Mammary epithelial cell (primary cell): ENCODE measurements at regions not wholly inside any gene's neighbourhood (a gene's known extent, or its start where the extent isn't known, plus 50 kb on each side); places are given as distances from the start of the nearest gene placed in this dataset.

Experiments
- EZH2 ChIP-seq: IDR thresholded peaks from 2 replicates; pipeline ENCODE4 v1.6.1; 2012; ENCODE audit warnings: low read length, inconsistent platforms, borderline replicate concordance
- TF ChIP-seq, protein P1 (sequence below), 2 donors: IDR thresholded peaks in 1 of 2; conservative IDR thresholded peaks in 1 of 2; 2 replicates each; pipeline ENCODE4 v1.5.1; 2011 to 2012; ENCODE audit warnings: inconsistent platforms in 2 of 2, low read length in 2 of 2, mild to moderate bottlenecking in 2 of 2, control low read depth in 1 of 2, low read depth in 1 of 2; ENCODE audit not compliant: insufficient read depth in 1 of 2; ENCODE audit errors: extremely low read depth in 1 of 2

- TF ChIP-seq, protein P1, sequence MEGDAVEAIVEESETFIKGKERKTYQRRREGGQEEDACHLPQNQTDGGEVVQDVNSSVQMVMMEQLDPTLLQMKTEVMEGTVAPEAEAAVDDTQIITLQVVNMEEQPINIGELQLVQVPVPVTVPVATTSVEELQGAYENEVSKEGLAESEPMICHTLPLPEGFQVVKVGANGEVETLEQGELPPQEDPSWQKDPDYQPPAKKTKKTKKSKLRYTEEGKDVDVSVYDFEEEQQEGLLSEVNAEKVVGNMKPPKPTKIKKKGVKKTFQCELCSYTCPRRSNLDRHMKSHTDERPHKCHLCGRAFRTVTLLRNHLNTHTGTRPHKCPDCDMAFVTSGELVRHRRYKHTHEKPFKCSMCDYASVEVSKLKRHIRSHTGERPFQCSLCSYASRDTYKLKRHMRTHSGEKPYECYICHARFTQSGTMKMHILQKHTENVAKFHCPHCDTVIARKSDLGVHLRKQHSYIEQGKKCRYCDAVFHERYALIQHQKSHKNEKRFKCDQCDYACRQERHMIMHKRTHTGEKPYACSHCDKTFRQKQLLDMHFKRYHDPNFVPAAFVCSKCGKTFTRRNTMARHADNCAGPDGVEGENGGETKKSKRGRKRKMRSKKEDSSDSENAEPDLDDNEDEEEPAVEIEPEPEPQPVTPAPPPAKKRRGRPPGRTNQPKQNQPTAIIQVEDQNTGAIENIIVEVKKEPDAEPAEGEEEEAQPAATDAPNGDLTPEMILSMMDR (conservative IDR thresholded peaks at IDR 0.05 in 1 of 2, IDR thresholded peaks at IDR 0.05 in 1 of 2; ENCODE audit: extremely low read depth in 1 of 2, insufficient read depth in 1 of 2, low read depth in 1 of 2, low read length in 2 of 2), result no peak
- TF ChIP-seq EZH2, result no peak
Observed at GRCh38 chr3:159853506-159853864, 135.2 kb upstream of the IL12A start.
